Ramos (cell line): ENCODE measurements at regions not wholly inside any gene's neighbourhood (a gene's known extent, or its start where the extent isn't known, plus 50 kb on each side); places are given as distances from the start of the nearest gene placed in this dataset.

ENCODE experiments used
- in situ Hi-C: fragments of 300-500 bp; cut with MboI; formaldehyde crosslinking; loops from one replicate; pipeline ENCODE4 v1.14.3; 2022; ENCODE audit warnings: low sequenced_read_pairs; ENCODE audit not compliant: unreplicated experiment

- in situ Hi-C loops = loop anchor here (5.0 kb wide), 1 partner anchor 199 kb away; no protein-coding TSS in a partner anchor
These were observed 126.4 kb upstream of the GADD45A start for GRCh38 chr1:67558449-67559193.

GRCh38 chr1:67559222-67559700 lies 125.7 kb upstream of the GADD45A start:
- in situ Hi-C loops = loop anchor here (5.0 kb wide), 1 partner anchor 198 kb away; no protein-coding TSS in a partner anchor

- in situ Hi-C loops = no loop called here
These were observed 124.3 kb upstream of the GADD45A start for GRCh38 chr1:67560580-67561255.

GRCh38 chr1:67561704-67562113 lies 123.3 kb upstream of the GADD45A start:
- in situ Hi-C loops = no loop called here

- in situ Hi-C loops = no loop called here
These were observed 121.3 kb upstream of the GADD45A start for GRCh38 chr1:67563684-67564083.

GRCh38 chr1:67564193-67564592 lies 120.8 kb upstream of the GADD45A start:
- in situ Hi-C loops = no loop called here

- in situ Hi-C loops = no loop called here
These were observed 118.1 kb upstream of the GADD45A start for GRCh38 chr1:67566803-67567377.

- in situ Hi-C loops = no loop called here
These were observed 114.4 kb upstream of the GADD45A start for GRCh38 chr1:67570486-67571143.

GRCh38 chr1:67571406-67571805 lies 113.6 kb upstream of the GADD45A start:
- in situ Hi-C loops = no loop called here

GRCh38 chr1:67571901-67572593 lies 113.0 kb upstream of the GADD45A start:
- in situ Hi-C loops = no loop called here

GRCh38 chr1:67572594-67573221 lies 112.3 kb upstream of the GADD45A start:
- in situ Hi-C loops = no loop called here

GRCh38 chr1:67573311-67573872 lies 111.6 kb upstream of the GADD45A start:
- in situ Hi-C loops = no loop called here

- in situ Hi-C loops = no loop called here
These were observed 110.8 kb upstream of the GADD45A start for GRCh38 chr1:67574221-67574620.

- in situ Hi-C loops = no loop called here
These were observed 109.1 kb upstream of the GADD45A start for GRCh38 chr1:67575861-67576260.

- in situ Hi-C loops = no loop called here
These were observed 108.5 kb upstream of the GADD45A start for GRCh38 chr1:67576474-67576873.

GRCh38 chr1:67577646-67578045 lies 107.4 kb upstream of the GADD45A start:
- in situ Hi-C loops = no loop called here

- in situ Hi-C loops = no loop called here
These were observed 106.5 kb upstream of the GADD45A start for GRCh38 chr1:67578397-67579020.

- in situ Hi-C loops = no loop called here
These were observed 105.2 kb upstream of the GADD45A start for GRCh38 chr1:67579623-67580394.
